ENCODE measurements at regions not wholly inside any gene's neighbourhood (a gene's known extent, or its start where the extent isn't known, plus 50 kb on each side); places are given as distances from the start of the nearest gene placed in this dataset.

- no peak for TF ChIP-seq CTCF (IDR thresholded peaks at IDR 0.05)
- TF ChIP-seq EZH2 (IDR thresholded peaks at IDR 0.05): no peak
These were observed 207.8 kb upstream of the GATB start for GRCh38 chr4:151968643-151969042.
